HG03025 (cell line): ENCODE measurements at regions not wholly inside any gene's neighbourhood (a gene's known extent, or its start where the extent isn't known, plus 50 kb on each side); places are given as distances from the start of the nearest gene placed in this dataset.
"Not testable (repeated sequence)": the region's sequence is repeated elsewhere in the genome, so short reads cannot be mapped to it uniquely, and the experiment has no call there.

Source experiments
- ATAC-seq: cut with Tn5 transposase; IDR thresholded peaks from one replicate; pipeline ENCODE4 v1.9.1; 2021; ENCODE audit warnings: mild to moderate bottlenecking, moderate library complexity; ENCODE audit not compliant: unreplicated experiment, low FRiP score

DNA sequence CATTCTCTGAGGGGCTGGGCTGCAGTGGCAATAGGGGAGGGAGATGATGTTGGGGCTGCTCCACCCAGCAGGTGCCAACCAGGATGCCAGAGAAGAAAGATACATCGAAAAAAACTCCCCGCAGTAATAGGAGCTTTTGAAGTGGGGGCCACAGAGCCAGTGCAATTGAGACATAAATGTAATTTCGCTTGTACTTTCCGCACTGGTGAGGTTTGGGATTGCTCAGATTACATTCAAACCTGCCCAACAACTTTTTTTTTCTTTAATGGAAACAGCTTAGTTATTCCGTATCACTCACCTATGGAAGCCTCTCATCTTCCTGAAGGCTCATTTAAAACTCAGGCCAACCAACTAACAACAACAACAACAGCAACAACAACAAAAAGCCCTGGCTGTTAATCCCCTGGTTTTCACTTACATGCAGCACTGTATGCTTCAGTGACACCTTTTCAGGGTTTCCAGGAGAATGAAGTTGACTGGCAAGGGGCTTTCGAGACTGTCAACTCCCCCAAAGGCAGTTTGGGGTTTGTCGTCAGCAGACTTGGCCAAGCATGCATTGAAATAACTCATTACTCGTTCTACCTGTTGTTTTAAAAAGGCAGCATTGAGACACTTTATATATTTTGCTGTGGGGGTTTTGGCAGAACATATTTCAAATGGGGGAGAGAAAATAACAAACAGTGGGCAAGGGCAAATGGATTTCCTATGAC is 163.8 kb downstream of the EBLN2 start:
- ATAC-seq = no peak

DNA sequence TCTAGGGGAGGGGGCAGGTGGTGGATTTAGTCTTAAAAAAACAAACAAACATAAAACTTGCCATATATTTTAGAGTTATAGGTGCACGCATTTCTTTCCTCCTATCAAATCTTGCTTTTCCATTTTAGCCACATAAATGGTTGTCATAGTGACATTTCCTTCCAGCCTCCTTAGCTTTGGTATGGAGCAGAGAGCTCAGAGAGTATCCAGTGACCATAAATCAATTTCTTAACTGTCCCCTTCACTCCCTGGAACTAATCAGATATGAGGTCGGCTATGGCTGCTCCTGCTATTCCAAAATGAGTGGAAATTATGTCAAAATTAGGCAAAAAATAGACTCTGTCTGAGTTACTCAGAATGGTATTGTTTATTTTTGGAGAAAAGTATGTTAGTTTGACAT is 164.5 kb downstream of the EBLN2 start:
- ATAC-seq = no peak

GRCh38 chr3:73228000-73228399 is 166.5 kb downstream of the EBLN2 start:
- no peak for ATAC-seq

DNA sequence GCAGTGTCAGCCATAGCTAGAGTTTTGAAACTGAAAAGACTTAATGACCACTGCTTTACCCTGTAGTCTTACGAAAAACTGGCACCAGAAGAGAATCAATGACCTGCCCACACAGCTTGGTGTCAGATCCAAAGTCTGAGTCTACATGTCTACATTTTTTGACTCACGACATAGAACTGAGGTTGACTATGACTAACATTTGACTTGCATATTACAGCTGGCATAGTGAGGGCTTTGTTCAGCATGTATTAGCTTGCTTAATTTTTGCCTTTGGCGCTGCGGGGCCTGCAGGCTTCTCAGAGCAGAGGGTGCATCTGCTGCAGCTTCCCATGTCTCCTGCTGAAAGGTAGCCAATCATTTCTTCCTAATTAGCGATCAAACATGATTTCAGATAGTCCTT is 167.0 kb downstream of the EBLN2 start:
- no peak for ATAC-seq

DNA sequence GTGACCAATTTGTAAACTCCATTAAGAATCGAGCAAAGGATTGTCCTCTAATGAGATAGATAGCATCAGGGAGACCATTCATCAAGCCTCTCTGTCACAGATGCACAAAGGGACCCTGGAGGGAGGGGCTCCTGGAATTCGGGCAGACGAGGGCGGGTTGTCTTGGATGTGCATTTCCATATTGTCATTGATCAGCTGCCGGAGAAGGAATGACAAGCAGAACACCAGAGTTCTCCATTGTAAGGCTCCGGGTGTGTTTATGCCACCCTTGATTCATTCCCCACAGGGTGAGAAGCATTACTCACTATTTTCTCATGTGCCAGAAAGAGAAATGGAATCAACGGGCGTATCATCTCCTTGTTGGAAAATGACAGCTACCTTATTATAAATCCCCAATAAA is 167.5 kb downstream of the EBLN2 start:
- ATAC-seq = no peak

- ATAC-seq = no peak
Measured at GRCh38 chr3:73234354-73235014, 173.0 kb downstream of the EBLN2 start.

- no peak for ATAC-seq
Measured at GRCh38 chr3:73235768-73236167, 174.3 kb downstream of the EBLN2 start.

DNA sequence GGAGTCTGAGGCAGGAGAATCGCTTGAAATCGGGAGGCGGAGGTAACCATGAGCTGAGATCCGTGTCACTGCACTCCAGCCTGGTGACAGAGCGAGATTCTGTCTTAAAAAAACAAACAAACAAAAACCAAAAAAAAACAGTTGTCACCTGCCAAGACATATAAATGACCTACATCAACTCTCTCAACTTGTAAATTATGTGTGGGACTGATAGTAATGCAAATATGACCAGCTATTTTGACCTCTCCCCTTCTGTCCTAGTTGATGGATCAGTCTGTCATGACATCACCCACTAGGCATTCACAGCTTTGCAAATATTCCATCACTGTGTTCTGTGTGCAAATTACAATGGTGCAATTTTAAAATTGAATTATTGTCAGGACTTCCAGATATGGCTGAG is 175.4 kb downstream of the EBLN2 start:
- no peak for ATAC-seq

- ATAC-seq = no peak
Measured at GRCh38 chr3:73243740-73244139, 182.3 kb downstream of the EBLN2 start.

DNA sequence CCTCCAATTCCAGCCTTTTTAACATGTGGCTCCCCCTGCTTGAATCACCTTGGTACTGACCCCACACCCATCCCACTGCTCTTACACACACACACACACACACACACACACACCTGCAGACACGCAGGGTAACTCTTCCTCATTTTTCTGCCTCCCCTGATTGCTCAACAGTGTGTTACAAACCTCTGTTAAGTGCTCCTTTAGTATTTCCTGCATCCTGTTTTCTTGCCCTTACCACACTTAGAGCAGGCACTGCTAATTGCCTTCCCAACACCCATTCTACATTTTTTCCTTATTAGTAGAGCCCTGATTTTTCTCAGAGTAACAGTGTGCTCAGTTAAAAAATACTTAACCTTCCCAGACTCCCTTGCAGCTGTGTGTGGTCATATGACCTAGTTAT is 184.0 kb downstream of the EBLN2 start:
- no peak for ATAC-seq

DNA sequence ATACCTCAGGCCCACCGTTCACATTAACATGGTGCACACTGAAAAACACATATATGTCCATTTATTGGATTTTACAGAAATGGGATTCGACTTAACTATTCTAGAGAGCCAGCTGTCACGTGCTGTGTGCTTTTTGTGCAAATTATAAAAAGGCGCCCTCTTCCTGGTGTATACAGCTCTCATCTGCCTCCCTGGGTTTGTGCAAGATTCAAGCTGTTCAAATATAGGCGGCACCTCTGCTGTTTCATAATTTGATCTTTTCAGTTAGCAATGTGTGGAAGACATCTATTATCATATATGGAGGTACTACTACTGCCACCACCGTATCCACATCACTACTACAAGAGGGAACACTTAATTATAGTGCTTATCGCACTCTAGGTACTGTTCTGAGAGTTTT is 187.6 kb downstream of the EBLN2 start:
- ATAC-seq = no peak

DNA sequence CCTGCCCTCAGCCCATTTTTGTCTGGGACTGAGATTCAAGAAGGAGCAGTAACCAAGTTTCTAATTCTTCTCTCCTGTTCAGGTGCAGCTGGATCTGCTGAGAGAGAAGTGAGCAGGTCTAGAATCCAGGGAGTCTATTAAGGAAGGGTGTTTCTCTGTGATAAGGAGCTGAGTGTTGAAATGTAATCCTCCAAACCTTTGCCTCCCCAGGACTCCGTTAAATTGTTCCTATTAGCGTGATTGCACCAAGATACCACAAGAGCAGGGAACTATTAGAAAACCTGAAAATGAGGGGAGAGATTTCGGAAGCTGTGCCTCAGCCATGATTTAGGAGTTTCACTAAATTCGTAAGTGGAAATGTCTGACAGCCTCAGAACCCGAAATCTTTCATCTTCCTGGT is 192.6 kb downstream of the EBLN2 start:
- no peak for ATAC-seq

- no peak for ATAC-seq
Measured at GRCh38 chr3:73255609-73256029, 194.2 kb downstream of the EBLN2 start.

DNA sequence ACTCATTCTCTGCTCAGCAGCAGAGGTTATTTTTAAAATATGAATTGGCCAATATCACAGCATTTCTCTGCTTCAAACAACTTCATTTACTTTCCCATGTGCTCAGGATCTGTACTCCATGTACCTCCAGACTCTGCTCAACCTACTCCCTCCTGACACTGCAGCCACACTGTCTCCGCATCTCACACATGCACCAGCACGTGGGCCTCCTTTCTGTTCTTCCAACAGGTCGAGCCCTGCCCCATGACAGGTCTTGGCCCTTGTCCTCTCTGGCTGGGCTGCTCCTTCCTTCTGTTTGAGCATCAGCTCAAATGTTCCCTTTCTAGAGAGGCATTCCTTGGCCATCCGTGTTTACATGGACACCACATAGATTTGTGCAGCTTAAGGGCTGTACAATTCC is 195.7 kb downstream of the EBLN2 start:
- ATAC-seq = no peak

- ATAC-seq = no peak
Measured at GRCh38 chr3:73258057-73258456, 196.6 kb downstream of the EBLN2 start.

GRCh38 chr3:73259291-73259690 is 197.8 kb downstream of the EBLN2 start:
- ATAC-seq = no peak

DNA sequence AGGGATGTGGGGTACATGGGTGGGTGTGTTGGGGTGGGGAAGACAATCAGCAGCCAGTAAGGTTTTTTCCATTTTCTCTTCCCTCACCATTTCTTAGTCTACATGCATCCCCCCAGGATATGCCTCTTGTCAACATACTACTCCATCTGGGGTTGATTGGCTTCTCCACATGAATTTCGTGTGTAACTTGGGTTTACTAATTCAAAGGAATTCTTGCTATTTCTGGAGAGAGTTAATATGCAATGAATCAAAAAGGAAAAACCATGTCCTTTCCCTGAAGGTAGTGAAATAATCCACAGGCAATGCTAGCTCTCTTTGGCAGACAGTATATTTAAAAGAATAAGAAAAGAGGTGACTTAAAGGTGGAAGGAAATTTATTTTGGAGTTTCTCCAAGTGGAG is 198.4 kb downstream of the EBLN2 start:
- ATAC-seq = no peak

- ATAC-seq = not testable (repeated sequence)
Measured at GRCh38 chr3:73266558-73266957, 205.1 kb downstream of the EBLN2 start.

DNA sequence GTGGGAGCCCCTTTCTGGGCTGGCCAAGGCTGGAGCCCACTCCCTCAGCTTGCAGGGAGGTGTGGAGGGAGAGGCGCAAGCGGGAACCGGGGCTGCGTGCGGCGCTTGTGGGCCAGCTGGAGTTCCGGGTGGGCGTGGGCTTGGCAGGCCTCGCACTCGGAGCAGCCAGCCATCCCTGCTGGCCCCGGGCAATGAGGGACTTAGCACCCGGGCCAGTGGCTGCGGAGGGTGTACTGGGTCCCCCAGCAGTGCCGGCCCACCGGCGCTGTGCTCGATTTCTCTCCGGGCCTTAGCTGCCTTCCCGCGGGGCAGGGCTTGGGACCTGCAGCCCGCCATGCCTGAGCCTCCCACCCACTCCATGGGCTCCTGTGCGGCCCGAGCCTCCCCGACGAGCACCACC is 207.7 kb downstream of the EBLN2 start:
- ATAC-seq = not testable (repeated sequence)

- no peak for ATAC-seq
Measured at GRCh38 chr3:73270839-73271483, 209.5 kb downstream of the EBLN2 start.

DNA sequence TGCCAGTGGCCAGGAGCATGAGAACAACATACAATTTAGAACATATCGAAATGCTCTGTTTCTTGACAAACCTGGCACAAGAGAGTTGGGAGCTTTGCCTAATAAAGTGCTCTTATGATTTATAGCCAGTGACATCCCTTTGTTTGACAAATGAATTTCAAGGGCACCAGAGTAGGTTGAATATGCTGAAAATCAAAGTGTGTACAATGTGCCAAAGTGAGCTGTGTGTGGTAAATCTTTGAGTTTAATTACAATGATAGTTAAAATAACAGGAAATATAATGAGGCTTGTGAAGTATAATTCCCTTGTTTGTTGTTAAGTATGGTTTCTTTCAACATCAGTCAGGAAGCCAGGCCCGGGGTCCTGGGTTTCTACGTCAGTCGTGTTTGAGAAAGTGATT is 211.9 kb downstream of the EBLN2 start:
- no peak for ATAC-seq

GRCh38 chr3:73280746-73281145 is 219.3 kb downstream of the EBLN2 start:
- ATAC-seq = no peak
